Panc1 (cell line): ENCODE measurements at regions not wholly inside any gene's neighbourhood (a gene's known extent, or its start where the extent isn't known, plus 50 kb on each side); places are given as distances from the start of the nearest gene placed in this dataset.

Experiments used
- ATAC-seq: fragments of 200-7000 bp; cut with Tn5 transposase; 2 replicates; pipeline ENCODE4 v1.9.1; 2020; ENCODE audit warnings: mild to moderate bottlenecking, moderate library complexity
- BruUV-seq: library from RNA; stranded (reverse); fragments of 400-500 nt; replicated peaks from 2 replicates; lab custom pipeline; 2021; lab: Mats Ljungman, UMichigan
- CTCF ChIA-PET: fragments of 300-600 bp; sonication (Branson Sonifier 250); formaldehyde crosslinking; loops from one replicate; lab custom pipeline; 2022; ENCODE audit warnings: antibody characterized with exemption; lab: Charles Lee
- POLR2A ChIA-PET: fragments of 300-600 bp; sonication (Branson Sonifier 250); formaldehyde crosslinking; loops from one replicate; lab custom pipeline; 2022; ENCODE audit warnings: antibody characterized with exemption; lab: Charles Lee
- DNase-seq: peaks from one replicate; pipeline ENCODE4 v3.0.0-alpha.2; 2010; ENCODE audit warnings: low read depth, low spot score
- H3K27ac ChIP-seq: 2 replicates; pipeline ENCODE4 v1.5.1; 2011; ENCODE audit warnings: mild to moderate bottlenecking, low read length, inconsistent platforms
- H3K27me3 ChIP-seq: fragments of 200-500 bp; sonication (Bioruptor generic); 2 replicates; pipeline ENCODE4 v1.6.0; 2014; ENCODE audit warnings: low read length, inconsistent platforms; ENCODE audit not compliant: control insufficient read depth, insufficient read depth
- H3K36me3 ChIP-seq: fragments of 200-500 bp; sonication (Bioruptor generic); 2 replicates; pipeline ENCODE4 v1.5.1; 2014; ENCODE audit warnings: inconsistent platforms, mild to moderate bottlenecking, low read length, moderate library complexity; ENCODE audit not compliant: control insufficient read depth, insufficient read depth
- H3K4me1 ChIP-seq: 2 replicates; pipeline ENCODE4 v1.5.1; 2011; ENCODE audit warnings: inconsistent platforms, mild to moderate bottlenecking, low read length, moderate library complexity; ENCODE audit not compliant: control insufficient read depth, insufficient read depth
- H3K4me3 ChIP-seq, 2 experiments: 2 replicates each; pipeline ENCODE4 v1.5.1; 2011 to 2012; ENCODE audit warnings: low read depth in 2 of 2, low read length in 2 of 2, mild to moderate bottlenecking in 2 of 2, inconsistent platforms in 1 of 2, moderate library complexity in 1 of 2
- H3K9me3 ChIP-seq: fragments of 200-500 bp; sonication (Bioruptor generic); 2 replicates; pipeline ENCODE4 v1.5.1; 2014; ENCODE audit warnings: low read depth, mild to moderate bottlenecking, inconsistent platforms, low read length, moderate library complexity; ENCODE audit not compliant: control insufficient read depth, insufficient read depth
- CTCF ChIP-seq: fragments of 450-650 bp; IDR thresholded peaks from 2 replicates; pipeline ENCODE4 v1.5.1; 2017; ENCODE audit warnings: mild to moderate bottlenecking
- POLR2AphosphoS5 ChIP-seq: IDR thresholded peaks from 2 replicates; pipeline ENCODE4 v1.6.1; 2012; ENCODE audit warnings: mild to moderate bottlenecking, low read depth, low read length, moderate library complexity
- REST ChIP-seq, 2 experiments: IDR thresholded peaks; 2 replicates each; pipeline ENCODE4 v1.6.1; 2011 to 2012; ENCODE audit warnings: low read depth in 2 of 2, control low read depth in 1 of 2, low read length in 1 of 2, mild to moderate bottlenecking in 1 of 2, moderate library complexity in 1 of 2; ENCODE audit not compliant: insufficient read depth in 1 of 2
- SIN3A ChIP-seq: IDR thresholded peaks from 2 replicates; pipeline ENCODE4 v1.6.1; 2012; ENCODE audit warnings: low read depth, mild to moderate bottlenecking, low read length, moderate library complexity, borderline replicate concordance; ENCODE audit not compliant: insufficient read depth
- TCF7L2 ChIP-seq: IDR thresholded peaks from 2 replicates; pipeline ENCODE4 v1.6.1; 2011; ENCODE audit warnings: mild to moderate bottlenecking, low read depth, low read length, inconsistent platforms
- in situ Hi-C: cut with HindIII; loops from 2 replicates; pipeline ENCODE4 v1.10.0; 2016; ENCODE audit warnings: low sequenced_read_pairs, low pct_unique_long_range_greater_than_20kb
- intact Hi-C: fragments of 100-400 bp; cut with micrococcal nuclease; formaldehyde crosslinking; loops from one replicate; pipeline ENCODE4 v1.10.0; 2022; ENCODE audit not compliant: unreplicated experiment

- ChIA-PET POLR2A (no interaction called here), CTCF (no interaction called here)
- no peaks in the 10 kb centered on the region for H3K4me1 ChIP-seq
- H3K36me3 ChIP-seq: no peaks in the 10 kb centered on the region
- TF ChIP-seq REST (IDR thresholded peaks at IDR 0.05; ENCODE audit: insufficient read depth in 1 of 2, low read depth in 2 of 2, low read length in 1 of 2) (no peak), POLR2AphosphoS5 (no peak), TCF7L2 (no peak), CTCF (no peak), SIN3A (no peak)
- DNase-seq: no peak
- no peak for ATAC-seq
- no peaks in the 10 kb centered on the region for H3K27me3 ChIP-seq
- no peaks in the 10 kb centered on the region for H3K9me3 ChIP-seq
- intact Hi-C loops (no loop called here), in situ Hi-C loops (no loop called here)
- no TSS peak for BruUV-seq
- H3K4me3 ChIP-seq: no peak overlapping the region
- no peak overlapping the region for H3K27ac ChIP-seq
These were observed 594.6 kb upstream of the FAM174A start for GRCh38 chr5:99940540-99940939.

GRCh38 chr5:99936911-99937310, 598.3 kb upstream of the FAM174A start:
- H3K4me1 ChIP-seq: no peaks in the 10 kb centered on the region
- DNase-seq (no peak), ATAC-seq (no peak)
- TF ChIP-seq REST (IDR thresholded peaks at IDR 0.05; ENCODE audit: insufficient read depth in 1 of 2, low read depth in 2 of 2, low read length in 1 of 2): no peak
- TF ChIP-seq TCF7L2: no peak
- no peak for TF ChIP-seq POLR2AphosphoS5
- TF ChIP-seq SIN3A: no peak
- no peak for TF ChIP-seq CTCF
- CTCF ChIA-PET: no interaction called here
- H3K9me3 ChIP-seq: no peaks in the 10 kb centered on the region
- intact Hi-C loops: no loop called here
- no peaks in the 10 kb centered on the region for H3K27me3 ChIP-seq
- no peak overlapping the region for H3K27ac ChIP-seq
- in situ Hi-C loops: no loop called here
- no peaks in the 10 kb centered on the region for H3K36me3 ChIP-seq
- POLR2A ChIA-PET: no interaction called here
- H3K4me3 ChIP-seq: no peak overlapping the region
- BruUV-seq: no TSS peak
